ENCODE measurements at regions not wholly inside any gene's neighbourhood (a gene's known extent, or its start where the extent isn't known, plus 50 kb on each side); places are given as distances from the start of the nearest gene placed in this dataset.

DNA sequence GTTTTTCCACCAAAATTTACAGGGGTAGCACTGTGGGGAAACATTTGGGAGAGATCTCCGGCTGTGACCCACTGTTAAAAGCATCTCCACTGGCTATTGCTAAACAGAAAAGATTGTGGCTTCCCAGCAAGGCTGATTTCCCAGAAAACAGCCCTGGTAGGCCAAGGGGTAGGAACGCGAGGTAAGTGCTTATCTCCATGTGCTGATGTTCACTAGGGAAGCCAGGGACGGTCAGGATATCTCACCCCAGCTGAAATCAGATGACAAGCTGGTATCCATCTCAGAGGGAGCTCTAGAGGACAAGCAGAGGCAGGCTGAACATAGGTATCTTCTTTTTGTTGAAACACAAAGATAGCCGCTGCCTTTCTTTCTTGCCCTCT, 63.6 kb downstream of the MIS18A start:
- TF ChIP-seq, protein P1, sequence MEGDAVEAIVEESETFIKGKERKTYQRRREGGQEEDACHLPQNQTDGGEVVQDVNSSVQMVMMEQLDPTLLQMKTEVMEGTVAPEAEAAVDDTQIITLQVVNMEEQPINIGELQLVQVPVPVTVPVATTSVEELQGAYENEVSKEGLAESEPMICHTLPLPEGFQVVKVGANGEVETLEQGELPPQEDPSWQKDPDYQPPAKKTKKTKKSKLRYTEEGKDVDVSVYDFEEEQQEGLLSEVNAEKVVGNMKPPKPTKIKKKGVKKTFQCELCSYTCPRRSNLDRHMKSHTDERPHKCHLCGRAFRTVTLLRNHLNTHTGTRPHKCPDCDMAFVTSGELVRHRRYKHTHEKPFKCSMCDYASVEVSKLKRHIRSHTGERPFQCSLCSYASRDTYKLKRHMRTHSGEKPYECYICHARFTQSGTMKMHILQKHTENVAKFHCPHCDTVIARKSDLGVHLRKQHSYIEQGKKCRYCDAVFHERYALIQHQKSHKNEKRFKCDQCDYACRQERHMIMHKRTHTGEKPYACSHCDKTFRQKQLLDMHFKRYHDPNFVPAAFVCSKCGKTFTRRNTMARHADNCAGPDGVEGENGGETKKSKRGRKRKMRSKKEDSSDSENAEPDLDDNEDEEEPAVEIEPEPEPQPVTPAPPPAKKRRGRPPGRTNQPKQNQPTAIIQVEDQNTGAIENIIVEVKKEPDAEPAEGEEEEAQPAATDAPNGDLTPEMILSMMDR (IDR thresholded peaks at IDR 0.05) = no peak
- TF ChIP-seq POLR2A (IDR thresholded peaks at IDR 0.05) = no peak
- TF ChIP-seq POLR2AphosphoS5 (IDR thresholded peaks at IDR 0.05) = no peak
- TF ChIP-seq EP300 (IDR thresholded peaks at IDR 0.05) = no peak

All from upper lobe of left lung (tissue), 4 donors.